SK-N-SH treated with all-trans-retinoic acid at 6 μM for 48 hours (cell line): ENCODE measurements at regions not wholly inside any gene's neighbourhood (a gene's known extent, or its start where the extent isn't known, plus 50 kb on each side); places are given as distances from the start of the nearest gene placed in this dataset.

ENCODE experiments used
- ATAC-seq: fragments of 200-7000 bp; cut with Tn5 transposase; 3 replicates; pipeline ENCODE4 v1.9.1; 2020; ENCODE audit warnings: mild to moderate bottlenecking, moderate library complexity
- ARNTL ChIP-seq: fragments of 450-650 bp; formaldehyde crosslinking; IDR thresholded peaks from 2 replicates; pipeline ENCODE4 v1.5.0; 2020; ENCODE audit warnings: low read depth, mild to moderate bottlenecking, moderate library complexity, borderline replicate concordance
- BACH2 ChIP-seq: fragments of 250-450 bp; sonication (Bioruptor Pico); IDR thresholded peaks from 2 replicates; pipeline ENCODE4 v1.9.0; 2021; ENCODE audit warnings: mild to moderate bottlenecking, borderline replicate concordance
- CREB5 ChIP-seq: fragments of 250-450 bp; sonication (Bioruptor Pico); IDR thresholded peaks from 2 replicates; pipeline ENCODE4 v1.5.1; 2020; ENCODE audit warnings: low read depth, mild to moderate bottlenecking, moderate library complexity
- CSDC2 ChIP-seq: fragments of 250-450 bp; sonication (Bioruptor Pico); IDR thresholded peaks from 2 replicates; pipeline ENCODE4 v1.5.0; 2020; ENCODE audit warnings: mild to moderate bottlenecking, moderate library complexity
- CSRNP3 ChIP-seq: fragments of 250-450 bp; sonication (Bioruptor Pico); IDR thresholded peaks from 2 replicates; pipeline ENCODE4 v1.5.1; 2021; ENCODE audit warnings: mild to moderate bottlenecking, moderate library complexity
- ESRRG ChIP-seq: fragments of 250-450 bp; sonication (Bioruptor Pico); IDR thresholded peaks from 2 replicates; pipeline ENCODE4 v1.6.1; 2021; ENCODE audit warnings: mild to moderate bottlenecking
- GLIS3 ChIP-seq: fragments of 250-450 bp; sonication (Bioruptor Pico); IDR thresholded peaks from 2 replicates; pipeline ENCODE4 v1.5.0; 2020; ENCODE audit warnings: mild to moderate bottlenecking, moderate library complexity
- ISL1 ChIP-seq: fragments of 250-450 bp; sonication (Bioruptor Pico); IDR thresholded peaks from 2 replicates; pipeline ENCODE4 v2.1.2; 2022; ENCODE audit warnings: mild to moderate bottlenecking, moderate library complexity
- OSR1 ChIP-seq: fragments of 250-450 bp; sonication (Bioruptor Pico); IDR thresholded peaks from 2 replicates; pipeline ENCODE4 v1.8.0; 2022; ENCODE audit warnings: moderate library complexity, mild to moderate bottlenecking, inconsistent platforms
- POU6F1 ChIP-seq: fragments of 250-450 bp; sonication (Bioruptor Pico); IDR thresholded peaks from 2 replicates; pipeline ENCODE4 v1.8.0; 2021; ENCODE audit warnings: low read depth, mild to moderate bottlenecking, moderate library complexity, borderline replicate concordance
- PPARA ChIP-seq: fragments of 250-450 bp; sonication (Bioruptor Pico); IDR thresholded peaks from 2 replicates; pipeline ENCODE4 v1.5.0; 2020; ENCODE audit warnings: mild to moderate bottlenecking, borderline replicate concordance
- RARB ChIP-seq: fragments of 250-450 bp; sonication (Bioruptor Pico); IDR thresholded peaks from 2 replicates; pipeline ENCODE4 v1.8.0; 2021; ENCODE audit warnings: mild to moderate bottlenecking, moderate library complexity
- SNAI2 ChIP-seq: fragments of 250-450 bp; sonication (Bioruptor Pico); IDR thresholded peaks from 2 replicates; pipeline ENCODE4 v1.5.0; 2020; ENCODE audit warnings: mild to moderate bottlenecking, moderate library complexity
- TCF4 ChIP-seq: fragments of 250-450 bp; sonication (Bioruptor Pico); IDR thresholded peaks from 2 replicates; pipeline ENCODE4 v1.8.0; 2021; ENCODE audit warnings: mild to moderate bottlenecking, moderate library complexity, borderline replicate concordance
- TOX ChIP-seq: fragments of 250-450 bp; sonication (Bioruptor Pico); IDR thresholded peaks from 2 replicates; pipeline ENCODE4 v1.8.0; 2021; ENCODE audit warnings: mild to moderate bottlenecking, moderate library complexity, borderline replicate concordance
- TSHZ2 ChIP-seq: fragments of 250-450 bp; sonication (Bioruptor Pico); IDR thresholded peaks from 2 replicates; pipeline ENCODE4 v1.5.0; 2020; ENCODE audit warnings: mild to moderate bottlenecking, moderate library complexity
- ZFP3 ChIP-seq: fragments of 250-450 bp; sonication (Bioruptor Pico); IDR thresholded peaks from 2 replicates; pipeline ENCODE4 v1.5.0; 2020; ENCODE audit warnings: mild to moderate bottlenecking, moderate library complexity
- ZFP30 ChIP-seq: fragments of 450-650 bp; formaldehyde crosslinking; IDR thresholded peaks from 2 replicates; pipeline ENCODE4 v1.5.0; 2022; ENCODE audit warnings: mild to moderate bottlenecking, moderate library complexity
- ZNF565 ChIP-seq: fragments of 450-650 bp; formaldehyde crosslinking; conservative IDR thresholded peaks from 2 replicates; pipeline ENCODE4 v1.5.0; 2020; ENCODE audit warnings: low read depth, mild to moderate bottlenecking, moderate library complexity
- ZNF70 ChIP-seq: fragments of 450-650 bp; formaldehyde crosslinking; IDR thresholded peaks from 2 replicates; pipeline ENCODE4 v1.5.0; 2020; ENCODE audit warnings: mild to moderate bottlenecking, moderate library complexity
- ZNF8 ChIP-seq: fragments of 450-650 bp; formaldehyde crosslinking; IDR thresholded peaks from 2 replicates; pipeline ENCODE4 v1.5.0; 2020; ENCODE audit warnings: mild to moderate bottlenecking, moderate library complexity

DNA sequence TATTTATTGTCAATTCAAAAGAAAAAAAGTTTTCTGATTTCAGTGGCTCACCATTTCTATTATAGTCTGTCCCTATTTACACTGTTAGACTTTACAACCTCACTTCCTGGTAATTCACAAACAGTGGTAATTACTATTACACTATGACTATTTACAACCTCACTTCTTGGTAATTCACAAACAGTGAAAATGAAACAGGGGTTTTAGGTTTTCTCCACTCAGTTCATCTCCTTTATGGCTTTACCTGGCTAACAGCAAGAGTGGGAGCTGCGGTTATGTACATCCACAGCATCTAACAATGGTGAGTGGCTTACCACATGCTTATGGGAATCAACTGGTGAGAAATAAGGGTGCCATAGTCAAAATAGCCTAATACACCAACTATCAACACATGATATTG lies 166.4 kb downstream of the CASP12 start:
- ATAC-seq, result no peak
- TF ChIP-seq ZNF8 (CRISPR knock-in tag) (no peak), ZFP3 (no peak), OSR1 (CRISPR knock-in tag) (no peak), ZNF565 (CRISPR knock-in tag) (no peak), ARNTL (CRISPR knock-in tag) (no peak), PPARA (CRISPR knock-in tag) (no peak), TOX (CRISPR knock-in tag) (no peak), GLIS3 (CRISPR knock-in tag) (no peak), ESRRG (CRISPR knock-in tag) (no peak), CSDC2 (no peak), RARB (CRISPR knock-in tag) (no peak), CSRNP3 (CRISPR knock-in tag) (no peak), SNAI2 (CRISPR knock-in tag) (no peak), ZNF70 (CRISPR knock-in tag) (no peak), TSHZ2 (CRISPR knock-in tag) (no peak), POU6F1 (CRISPR knock-in tag) (no peak), BACH2 (CRISPR knock-in tag) (no peak)

- no peak for TF ChIP-seq BACH2 (CRISPR knock-in tag)
- no peak for TF ChIP-seq CREB5 (CRISPR knock-in tag)
- TF ChIP-seq CSDC2, result no peak
- TF ChIP-seq GLIS3 (CRISPR knock-in tag), result no peak
- TF ChIP-seq CSRNP3 (CRISPR knock-in tag), result no peak
- no peak for TF ChIP-seq RARB (CRISPR knock-in tag)
- no peak for TF ChIP-seq TCF4 (CRISPR knock-in tag)
- no peak for TF ChIP-seq ZNF8 (CRISPR knock-in tag)
- TF ChIP-seq ISL1 (CRISPR knock-in tag), result no peak
- no peak for TF ChIP-seq PPARA (CRISPR knock-in tag)
- TF ChIP-seq OSR1 (CRISPR knock-in tag), result no peak
- TF ChIP-seq SNAI2 (CRISPR knock-in tag), result no peak
- no peak for TF ChIP-seq ZFP3
Measured at GRCh38 chr11:104728927-104729326, 169.3 kb downstream of the CASP12 start.

GRCh38 chr11:104727768-104728167 lies 170.5 kb downstream of the CASP12 start:
- ATAC-seq, result no peak
- TF ChIP-seq ZFP30 (CRISPR knock-in tag) (no peak), CSRNP3 (CRISPR knock-in tag) (no peak), TCF4 (CRISPR knock-in tag) (no peak), PPARA (CRISPR knock-in tag) (no peak), BACH2 (CRISPR knock-in tag) (no peak), ARNTL (CRISPR knock-in tag) (no peak), ZNF8 (CRISPR knock-in tag) (no peak), POU6F1 (CRISPR knock-in tag) (no peak), ZFP3 (no peak), GLIS3 (CRISPR knock-in tag) (no peak), SNAI2 (CRISPR knock-in tag) (no peak)

More at GRCh38 chr11:104728927-104729326, 169.3 kb downstream of the CASP12 start:
- no peak for ATAC-seq
